DMS153 treated with DMSO at 0.1 percent for 48 hours (cell line): ENCODE measurements at regions not wholly inside any gene's neighbourhood (a gene's known extent, or its start where the extent isn't known, plus 50 kb on each side); places are given as distances from the start of the nearest gene placed in this dataset.

Experiments
- DNase-seq: peaks from one replicate; lab custom pipeline; 2025; ENCODE audit not compliant: unreplicated experiment; lab: John Stamatoyannopoulos, UW

- no peak for DNase-seq
Observed at GRCh38 chr9:134227451-134228411, 63.4 kb upstream of the RNU6ATAC start.

GRCh38 chr9:134228649-134229048 lies 64.3 kb upstream of the RNU6ATAC start:
- no peak for DNase-seq

- no peak for DNase-seq
Observed at GRCh38 chr9:134229466-134230091, 65.2 kb upstream of the RNU6ATAC start.

GRCh38 chr9:134230092-134230941 lies 66.0 kb upstream of the RNU6ATAC start:
- DNase-seq, result no peak

- no peak for DNase-seq
Observed at GRCh38 chr9:134230942-134231325, 66.6 kb upstream of the RNU6ATAC start.

- DNase-seq, result no peak
Observed at GRCh38 chr9:134231330-134231745, 67.0 kb upstream of the RNU6ATAC start.

- DNase-seq, result no peak
Observed at GRCh38 chr9:134231767-134232166, 67.4 kb upstream of the RNU6ATAC start.

GRCh38 chr9:134233022-134233421 lies 68.7 kb upstream of the RNU6ATAC start:
- DNase-seq, result no peak

GRCh38 chr9:134234001-134234660 lies 69.8 kb upstream of the RNU6ATAC start:
- DNase-seq, result no peak

GRCh38 chr9:134234687-134235359 lies 70.5 kb upstream of the RNU6ATAC start:
- no peak for DNase-seq

- DNase-seq, result no peak
Observed at GRCh38 chr9:134235366-134235765, 71.0 kb upstream of the RNU6ATAC start.

GRCh38 chr9:134236001-134236421 lies 71.6 kb upstream of the RNU6ATAC start:
- no peak for DNase-seq

- DNase-seq, result no peak
Observed at GRCh38 chr9:134236935-134237629, 72.7 kb upstream of the RNU6ATAC start.

GRCh38 chr9:134237630-134238265 lies 73.4 kb upstream of the RNU6ATAC start:
- no peak for DNase-seq

GRCh38 chr9:134239130-134239903 lies 75.0 kb upstream of the RNU6ATAC start:
- DNase-seq, result no peak

- DNase-seq, result no peak
Observed at GRCh38 chr9:134239939-134240338, 75.6 kb upstream of the RNU6ATAC start.

- no peak for DNase-seq
Observed at GRCh38 chr9:134240361-134240760, 76.0 kb upstream of the RNU6ATAC start.

- DNase-seq, result no peak
Observed at GRCh38 chr9:134242706-134243105, 78.3 kb upstream of the RNU6ATAC start.
